ENCODE measurements at regions not wholly inside any gene's neighbourhood (a gene's known extent, or its start where the extent isn't known, plus 50 kb on each side); places are given as distances from the start of the nearest gene placed in this dataset.

DNA sequence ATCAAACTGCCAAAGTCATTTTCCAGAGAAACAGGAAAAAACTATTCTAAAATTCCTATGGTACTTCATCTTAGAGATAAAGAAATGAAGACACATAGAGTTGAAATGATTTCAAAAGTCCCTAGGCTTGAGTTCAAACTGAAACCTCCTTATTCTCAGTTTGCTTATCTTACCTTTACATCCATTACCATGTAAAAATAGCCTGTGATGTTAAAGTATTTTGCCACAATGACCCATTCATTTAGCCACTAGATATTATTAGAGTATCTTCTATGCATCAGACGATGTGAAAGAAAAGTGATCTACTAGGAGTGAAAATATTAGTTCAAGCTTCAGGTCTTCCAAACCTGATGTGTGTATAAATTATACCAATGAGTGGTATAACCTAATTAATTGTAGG, 55.1 kb upstream of the TTC14 start:
- ATAC-seq (no peak), DNase-seq (no peak)
- no peak overlapping the region for H3K4me3 ChIP-seq (ENCODE audit: low read length)
- H3K4me1 ChIP-seq (ENCODE audit: control insufficient read depth, insufficient read depth, low read length): no peaks in the 10 kb centered on the region
- H3K27ac Mint-ChIP-seq: no peak overlapping the region
- WGBS (ENCODE audit: insufficient coverage): no CpG with 5 or more reads among the region's 1 CpG
- H3K36me3 ChIP-seq (ENCODE audit: control insufficient read depth, insufficient read depth, low read length): no peaks in the 10 kb centered on the region
- H3K9me3 Mint-ChIP-seq: peaks cover 0 to 6% of the 10 kb centered on the region in 2 donors
- TF ChIP-seq, protein P1, sequence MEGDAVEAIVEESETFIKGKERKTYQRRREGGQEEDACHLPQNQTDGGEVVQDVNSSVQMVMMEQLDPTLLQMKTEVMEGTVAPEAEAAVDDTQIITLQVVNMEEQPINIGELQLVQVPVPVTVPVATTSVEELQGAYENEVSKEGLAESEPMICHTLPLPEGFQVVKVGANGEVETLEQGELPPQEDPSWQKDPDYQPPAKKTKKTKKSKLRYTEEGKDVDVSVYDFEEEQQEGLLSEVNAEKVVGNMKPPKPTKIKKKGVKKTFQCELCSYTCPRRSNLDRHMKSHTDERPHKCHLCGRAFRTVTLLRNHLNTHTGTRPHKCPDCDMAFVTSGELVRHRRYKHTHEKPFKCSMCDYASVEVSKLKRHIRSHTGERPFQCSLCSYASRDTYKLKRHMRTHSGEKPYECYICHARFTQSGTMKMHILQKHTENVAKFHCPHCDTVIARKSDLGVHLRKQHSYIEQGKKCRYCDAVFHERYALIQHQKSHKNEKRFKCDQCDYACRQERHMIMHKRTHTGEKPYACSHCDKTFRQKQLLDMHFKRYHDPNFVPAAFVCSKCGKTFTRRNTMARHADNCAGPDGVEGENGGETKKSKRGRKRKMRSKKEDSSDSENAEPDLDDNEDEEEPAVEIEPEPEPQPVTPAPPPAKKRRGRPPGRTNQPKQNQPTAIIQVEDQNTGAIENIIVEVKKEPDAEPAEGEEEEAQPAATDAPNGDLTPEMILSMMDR (IDR thresholded peaks at IDR 0.05): no peak
- no peaks in the 10 kb centered on the region for H3K36me3 Mint-ChIP-seq
- H3K27ac ChIP-seq (ENCODE audit: low read length): no peak overlapping the region
- no peaks in the 10 kb centered on the region for H3K27me3 Mint-ChIP-seq (ENCODE audit: low read depth in 2 of 2)
- H3K4me1 Mint-ChIP-seq: no peaks in the 10 kb centered on the region
- H3K27me3 ChIP-seq (ENCODE audit: control insufficient read depth, insufficient read depth, low read length): no peaks in the 10 kb centered on the region
- no peak overlapping the region for H3K4me3 Mint-ChIP-seq
- intact Hi-C loops (cut with micrococcal nuclease): no loop called here
- no peaks in the 10 kb centered on the region for H3K9me3 ChIP-seq (ENCODE audit: control insufficient read depth, insufficient read depth, low read length)

DNA sequence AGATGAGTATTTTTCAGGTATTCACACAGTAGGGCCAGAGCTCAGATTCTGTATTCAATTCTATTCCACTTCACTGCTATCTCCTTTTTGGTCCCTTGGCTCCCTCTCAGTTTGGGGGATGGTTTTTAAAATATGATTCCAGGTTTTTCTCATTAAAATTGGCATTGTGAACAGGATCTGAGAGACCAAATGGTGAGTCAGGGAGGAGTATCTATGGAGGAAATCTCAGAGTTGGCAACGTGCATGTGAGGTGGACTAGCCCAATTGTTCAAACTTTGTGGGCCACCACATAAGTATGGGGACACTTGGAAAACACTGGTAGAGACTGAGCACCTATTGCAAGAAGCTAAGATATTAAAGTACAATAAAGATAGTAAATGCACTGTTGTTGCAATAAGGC, 53.9 kb upstream of the TTC14 start:
- intact Hi-C loops (cut with micrococcal nuclease): no loop called here
- ATAC-seq: no peak
- TF ChIP-seq, protein P1 (IDR thresholded peaks at IDR 0.05): no peak

More for the DNA sequence above, 53.9 kb upstream of the TTC14 start:
- H3K4me1 ChIP-seq (ENCODE audit: control insufficient read depth, insufficient read depth, low read length): no peaks in the 10 kb centered on the region
- no peak overlapping the region for H3K27ac ChIP-seq (ENCODE audit: low read length)
- no peak overlapping the region for H3K4me3 ChIP-seq (ENCODE audit: low read length)
- no peaks in the 10 kb centered on the region for H3K36me3 ChIP-seq (ENCODE audit: control insufficient read depth, insufficient read depth, low read length)
- no peak for DNase-seq
- H3K27me3 Mint-ChIP-seq (ENCODE audit: low read depth in 2 of 2): no peaks in the 10 kb centered on the region
- no peak overlapping the region for H3K27ac Mint-ChIP-seq
- H3K27me3 ChIP-seq (ENCODE audit: control insufficient read depth, insufficient read depth, low read length): no peaks in the 10 kb centered on the region
- no peak overlapping the region for H3K4me3 Mint-ChIP-seq
- WGBS (ENCODE audit: insufficient coverage): 62% methylated on average over 1 of the region's 1 CpG
- H3K36me3 Mint-ChIP-seq: no peaks in the 10 kb centered on the region
- no peaks in the 10 kb centered on the region for H3K9me3 ChIP-seq (ENCODE audit: control insufficient read depth, insufficient read depth, low read length)
- H3K4me1 Mint-ChIP-seq: no peaks in the 10 kb centered on the region
- H3K9me3 Mint-ChIP-seq: peaks cover 0 to 4% of the 10 kb centered on the region in 2 donors
